ENCODE measurements at regions not wholly inside any gene's neighbourhood (a gene's known extent, or its start where the extent isn't known, plus 50 kb on each side); places are given as distances from the start of the nearest gene placed in this dataset.
A peak's percentile ranks its signal among the peaks of the same experiment; 100 is the strongest.

GRCh38 chr5:115366223-115366622 lies 69.8 kb upstream of the CCDC112 start:
- H3K9me2 ChIP-seq (replicated peaks; ENCODE audit: low read length), result no peaks in the 10 kb centered on the region
- H3K36me3 ChIP-seq (ENCODE audit: low read depth, low read length), result no peaks in the 10 kb centered on the region
- H3K4me3 ChIP-seq (ENCODE audit: low read length), result no peak overlapping the region
- DNase-seq (peak; percentile 81), ATAC-seq (peak; percentile 98)
- TF ChIP-seq EZH2 (IDR thresholded peaks at IDR 0.05; ENCODE audit: low read length, unreplicated experiment), result no peak
- no peak for TF ChIP-seq EZH2phosphoT487 (IDR thresholded peaks at IDR 0.05; ENCODE audit: borderline replicate concordance, low read length)
- TF ChIP-seq, protein P1, sequence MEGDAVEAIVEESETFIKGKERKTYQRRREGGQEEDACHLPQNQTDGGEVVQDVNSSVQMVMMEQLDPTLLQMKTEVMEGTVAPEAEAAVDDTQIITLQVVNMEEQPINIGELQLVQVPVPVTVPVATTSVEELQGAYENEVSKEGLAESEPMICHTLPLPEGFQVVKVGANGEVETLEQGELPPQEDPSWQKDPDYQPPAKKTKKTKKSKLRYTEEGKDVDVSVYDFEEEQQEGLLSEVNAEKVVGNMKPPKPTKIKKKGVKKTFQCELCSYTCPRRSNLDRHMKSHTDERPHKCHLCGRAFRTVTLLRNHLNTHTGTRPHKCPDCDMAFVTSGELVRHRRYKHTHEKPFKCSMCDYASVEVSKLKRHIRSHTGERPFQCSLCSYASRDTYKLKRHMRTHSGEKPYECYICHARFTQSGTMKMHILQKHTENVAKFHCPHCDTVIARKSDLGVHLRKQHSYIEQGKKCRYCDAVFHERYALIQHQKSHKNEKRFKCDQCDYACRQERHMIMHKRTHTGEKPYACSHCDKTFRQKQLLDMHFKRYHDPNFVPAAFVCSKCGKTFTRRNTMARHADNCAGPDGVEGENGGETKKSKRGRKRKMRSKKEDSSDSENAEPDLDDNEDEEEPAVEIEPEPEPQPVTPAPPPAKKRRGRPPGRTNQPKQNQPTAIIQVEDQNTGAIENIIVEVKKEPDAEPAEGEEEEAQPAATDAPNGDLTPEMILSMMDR (conservative IDR thresholded peaks at IDR 0.05; ENCODE audit: low read depth, low read length), result no peak
- no peaks in the 10 kb centered on the region for H3K79me2 ChIP-seq (ENCODE audit: low read length)
- H3K4me1 ChIP-seq (ENCODE audit: insufficient read depth, low read length), result peaks cover 12% of the 10 kb centered on the region
- ChIA-PET POLR2A (ENCODE audit: unreplicated experiment) (interaction anchor here (0.6 kb wide), 2 partner anchors 64 to 1764 kb away, joined by 3 to 4 read pairs; no protein-coding TSS in a partner anchor), CTCF (interaction anchor here (0.6 kb wide), 1 partner anchor 292 kb away, joined by 3 read pairs; no protein-coding TSS in a partner anchor)
- no peaks in the 10 kb centered on the region for H4K20me1 ChIP-seq (ENCODE audit: low read length)
- no peaks in the 10 kb centered on the region for H3K9me3 ChIP-seq (ENCODE audit: low read length)
- no peak overlapping the region for H3K4me2 ChIP-seq (ENCODE audit: low read length)
- H3K9ac ChIP-seq (ENCODE audit: low read length), result no peak overlapping the region
- no peaks in the 10 kb centered on the region for H3F3A ChIP-seq (ENCODE audit: low read length, unreplicated experiment)
- no peak overlapping the region for H2AFZ ChIP-seq (ENCODE audit: low read length)
- intact Hi-C loops (cut with micrococcal nuclease), result no loop called here
- no TSS peak for BruUV-seq (replicated peaks)
- no peaks in the 10 kb centered on the region for H3K27me3 ChIP-seq (ENCODE audit: low read length)
- no peak overlapping the region for H3K27ac ChIP-seq (ENCODE audit: low read length)

GRCh38 chr5:115363879-115364278 lies 67.4 kb upstream of the CCDC112 start:
- Histone ChIP-seq H3F3A (ENCODE audit: low read length, unreplicated experiment) (no peaks in the 10 kb centered on the region), H3K4me1 (ENCODE audit: insufficient read depth, low read length) (peaks cover 23% of the 10 kb centered on the region), H2AFZ (ENCODE audit: low read length) (no peak overlapping the region), H3K4me2 (ENCODE audit: low read length) (no peak overlapping the region), H3K9ac (ENCODE audit: low read length) (no peak overlapping the region), H3K79me2 (ENCODE audit: low read length) (no peaks in the 10 kb centered on the region), H3K4me3 (ENCODE audit: low read length) (no peak overlapping the region), H3K27ac (ENCODE audit: low read length) (no peak overlapping the region), H3K9me3 (ENCODE audit: low read length) (no peaks in the 10 kb centered on the region), H4K20me1 (ENCODE audit: low read length) (no peaks in the 10 kb centered on the region), H3K27me3 (ENCODE audit: low read length) (no peaks in the 10 kb centered on the region), H3K36me3 (ENCODE audit: low read depth, low read length) (no peaks in the 10 kb centered on the region), H3K9me2 (replicated peaks; ENCODE audit: low read length) (no peaks in the 10 kb centered on the region)
- intact Hi-C loops (cut with micrococcal nuclease), result no loop called here
- no peak for ATAC-seq
- POLR2A ChIA-PET (ENCODE audit: unreplicated experiment), result no interaction called here
- CTCF ChIA-PET, result no interaction called here
- no peak for TF ChIP-seq EZH2phosphoT487 (IDR thresholded peaks at IDR 0.05; ENCODE audit: borderline replicate concordance, low read length)
- TF ChIP-seq EZH2 (IDR thresholded peaks at IDR 0.05; ENCODE audit: low read length, unreplicated experiment), result no peak
- TF ChIP-seq, protein P1 (conservative IDR thresholded peaks at IDR 0.05; ENCODE audit: low read depth, low read length), result no peak
- no TSS peak for BruUV-seq (replicated peaks)
- no peak for DNase-seq

GRCh38 chr5:115360046-115360685 lies 63.7 kb upstream of the CCDC112 start:
- intact Hi-C loops (cut with micrococcal nuclease), result no loop called here
- Histone ChIP-seq H4K20me1 (ENCODE audit: low read length) (no peaks in the 10 kb centered on the region), H3K4me1 (ENCODE audit: insufficient read depth, low read length) (peaks cover 15% of the 10 kb centered on the region), H3K4me2 (ENCODE audit: low read length) (peak overlapping the region; percentile 20; the same call in 1 of the 2 replicates), H2AFZ (ENCODE audit: low read length) (peak overlapping the region; percentile 11; the same call in 1 of the 2 replicates), H3K4me3 (ENCODE audit: low read length) (no peak overlapping the region), H3K27ac (ENCODE audit: low read length) (no peak overlapping the region), H3K9me3 (ENCODE audit: low read length) (no peaks in the 10 kb centered on the region), H3K79me2 (ENCODE audit: low read length) (no peaks in the 10 kb centered on the region), H3K9me2 (replicated peaks; ENCODE audit: low read length) (no peaks in the 10 kb centered on the region), H3K9ac (ENCODE audit: low read length) (no peak overlapping the region), H3F3A (ENCODE audit: low read length, unreplicated experiment) (no peaks in the 10 kb centered on the region), H3K36me3 (ENCODE audit: low read depth, low read length) (no peaks in the 10 kb centered on the region), H3K27me3 (ENCODE audit: low read length) (no peaks in the 10 kb centered on the region)
- ChIA-PET POLR2A (ENCODE audit: unreplicated experiment) (interaction anchor here (0.5 to 0.7 kb wide), 2 partner anchors 15 to 69 kb away, joined by 3 to 6 read pairs; no protein-coding TSS in a partner anchor), CTCF (no interaction called here)
- no TSS peak for BruUV-seq (replicated peaks)
- TF ChIP-seq, protein P1 (conservative IDR thresholded peaks at IDR 0.05; ENCODE audit: low read depth, low read length), result no peak
- TF ChIP-seq EZH2 (IDR thresholded peaks at IDR 0.05; ENCODE audit: low read length, unreplicated experiment) (no peak), EZH2phosphoT487 (IDR thresholded peaks at IDR 0.05; ENCODE audit: borderline replicate concordance, low read length) (no peak)
- peak; percentile 58 for DNase-seq
- ATAC-seq, result peak; percentile 98
